GM12872 (cell line): ENCODE measurements at regions not wholly inside any gene's neighbourhood (a gene's known extent, or its start where the extent isn't known, plus 50 kb on each side); places are given as distances from the start of the nearest gene placed in this dataset.

Source experiments
- CTCF ChIP-seq: IDR thresholded peaks from 3 replicates; pipeline ENCODE4 v1.5.1; 2011; ENCODE audit warnings: low read depth, mild to moderate bottlenecking, low read length, moderate library complexity; ENCODE audit not compliant: insufficient read depth

- no peak for TF ChIP-seq CTCF
Measured at GRCh38 chr20:58099291-58099935, 129.0 kb downstream of the ANKRD60 start.

GRCh38 chr20:58098571-58098970 lies 129.9 kb downstream of the ANKRD60 start:
- TF ChIP-seq CTCF, result no peak

GRCh38 chr20:58097943-58098342 lies 130.5 kb downstream of the ANKRD60 start:
- TF ChIP-seq CTCF, result no peak

GRCh38 chr20:58097429-58097828 lies 131.0 kb downstream of the ANKRD60 start:
- no peak for TF ChIP-seq CTCF

- no peak for TF ChIP-seq CTCF
Measured at GRCh38 chr20:58096880-58097423, 131.5 kb downstream of the ANKRD60 start.

GRCh38 chr20:58094698-58095097 lies 133.8 kb downstream of the ANKRD60 start:
- no peak for TF ChIP-seq CTCF

- no peak for TF ChIP-seq CTCF
Measured at GRCh38 chr20:58094160-58094559, 134.3 kb downstream of the ANKRD60 start.

GRCh38 chr20:58092871-58093270 lies 135.6 kb downstream of the ANKRD60 start:
- no peak for TF ChIP-seq CTCF
